HFF-Myc (cell line): ENCODE measurements at regions not wholly inside any gene's neighbourhood (a gene's known extent, or its start where the extent isn't known, plus 50 kb on each side); places are given as distances from the start of the nearest gene placed in this dataset.

Source experiments
- DNase-seq: peaks from one replicate; pipeline ENCODE4 v3.0.0-alpha.2; 2011; ENCODE audit warnings: low read depth; ENCODE audit errors: extremely low read depth
- H3K4me3 ChIP-seq: replicated peaks from 2 replicates; pipeline ENCODE4 v1.5.1; 2011; ENCODE audit warnings: low read depth, mild to moderate bottlenecking, control low read depth, low read length
- CTCF ChIP-seq: IDR thresholded peaks from 2 replicates; pipeline ENCODE4 v1.5.1; 2012; ENCODE audit warnings: mild to moderate bottlenecking, low read depth, low read length, control low read depth; ENCODE audit errors: missing control alignments

- no peak overlapping the region for H3K4me3 ChIP-seq
- DNase-seq = no peak
- TF ChIP-seq CTCF = no peak
Observed at GRCh38 chr7:131011432-131011742, 277.4 kb upstream of the KLF14 start.

DNA sequence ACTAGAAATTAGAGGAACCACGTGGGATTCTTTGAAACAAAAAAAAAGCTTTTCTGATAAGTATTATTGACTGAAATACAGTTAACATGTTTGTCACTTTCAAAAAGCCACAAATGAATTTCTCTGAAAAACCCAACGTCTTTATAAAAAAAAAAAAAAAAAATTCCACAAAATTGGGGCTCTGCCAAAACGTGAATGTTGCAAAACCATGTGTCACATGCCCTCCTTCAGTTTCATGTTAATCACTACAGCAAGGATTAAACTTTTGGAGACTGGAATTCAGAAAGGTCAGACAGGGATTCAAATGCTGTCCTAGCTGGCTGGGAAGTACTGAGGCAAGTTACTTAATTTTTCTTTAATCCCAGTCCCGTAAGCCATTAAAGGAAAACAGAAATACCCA, 278.0 kb upstream of the KLF14 start:
- peak; percentile 72 for DNase-seq
- TF ChIP-seq CTCF = no peak
- no peak overlapping the region for H3K4me3 ChIP-seq

GRCh38 chr7:131012477-131013031, 278.5 kb upstream of the KLF14 start:
- DNase-seq = no peak
- TF ChIP-seq CTCF = no peak
- H3K4me3 ChIP-seq = no peak overlapping the region

DNA sequence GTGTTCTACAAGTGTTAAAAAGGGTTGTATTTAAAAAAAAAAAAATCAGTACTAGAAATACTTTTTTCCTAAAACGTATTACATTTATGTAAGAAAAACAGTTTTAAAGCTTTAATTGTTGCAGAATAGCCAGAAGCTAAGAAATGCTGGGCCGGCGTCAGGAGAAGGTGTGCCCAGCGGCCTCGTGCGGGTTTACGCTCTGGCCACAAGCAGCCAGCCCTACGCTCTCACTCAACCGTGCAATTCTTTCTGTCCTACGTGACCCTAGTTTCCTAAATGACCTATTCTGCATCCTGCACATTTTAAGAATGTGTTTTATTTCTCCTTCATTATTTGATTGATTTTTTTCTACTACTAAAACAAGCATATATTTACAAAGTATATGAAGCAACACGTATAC, 279.7 kb upstream of the KLF14 start:
- no peak overlapping the region for H3K4me3 ChIP-seq
- TF ChIP-seq CTCF = no peak

DNA sequence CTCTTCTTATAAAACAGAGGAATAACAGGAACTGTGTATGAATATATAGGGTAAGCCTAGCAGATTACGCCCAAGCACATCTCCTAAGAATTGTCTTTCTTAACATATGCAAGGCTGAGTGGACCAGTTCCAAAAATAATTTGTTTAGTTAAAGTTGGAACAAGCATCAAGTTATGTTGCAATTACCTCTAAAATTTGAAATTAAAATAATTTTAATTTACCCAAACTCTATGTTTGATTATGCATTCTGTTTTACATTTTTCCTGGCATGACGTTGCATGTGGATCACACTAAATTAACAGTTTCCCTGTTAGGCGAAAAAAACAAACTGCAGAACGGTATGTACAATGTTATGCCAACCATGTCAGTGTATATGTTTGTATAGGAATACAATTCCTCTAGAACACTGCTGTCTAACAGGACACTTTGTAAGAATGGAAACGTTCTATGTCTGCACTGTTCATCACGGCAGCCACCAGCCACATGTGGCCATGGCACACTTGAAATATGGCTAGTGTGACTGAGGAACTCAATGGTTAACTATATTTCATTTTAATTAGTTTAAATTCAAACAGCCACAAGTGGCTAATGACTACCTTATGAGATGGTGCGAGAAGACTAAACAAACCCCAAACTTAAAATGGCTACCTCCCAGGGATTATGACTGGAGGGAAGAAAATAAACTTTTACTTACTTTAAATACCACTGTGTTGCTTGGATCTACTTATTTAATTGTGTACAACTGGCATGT, 281.1 kb upstream of the KLF14 start:
- no peak for DNase-seq
- no peak for TF ChIP-seq CTCF
- H3K4me3 ChIP-seq = no peak overlapping the region

More for the DNA sequence above, 279.7 kb upstream of the KLF14 start:
- DNase-seq = no peak

DNA sequence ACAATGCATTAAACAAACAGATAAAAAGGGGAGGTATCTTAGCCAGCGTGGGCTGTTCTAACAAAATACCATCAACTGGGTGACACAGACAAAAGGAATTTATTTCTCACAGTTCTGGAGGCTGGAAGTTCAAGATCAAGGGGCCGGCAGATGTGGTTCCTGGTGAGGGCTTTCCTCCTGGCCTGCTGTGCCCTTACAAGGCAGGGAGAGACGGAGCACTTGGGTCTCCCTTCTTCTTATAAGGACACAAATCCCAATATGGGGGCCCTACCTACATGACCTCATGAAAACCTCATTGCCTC, 281.6 kb upstream of the KLF14 start:
- TF ChIP-seq CTCF = no peak
- H3K4me3 ChIP-seq = no peak overlapping the region
- peak; percentile 85 for DNase-seq

- no peak overlapping the region for H3K4me3 ChIP-seq
- no peak for TF ChIP-seq CTCF
- no peak for DNase-seq
Observed at GRCh38 chr7:131016230-131016629, 282.2 kb upstream of the KLF14 start.
